GM12878 (cell line): ENCODE measurements at regions not wholly inside any gene's neighbourhood (a gene's known extent, or its start where the extent isn't known, plus 50 kb on each side); places are given as distances from the start of the nearest gene placed in this dataset.

Experiments used
- ATAC-seq: fragments of 200-7000 bp; cut with Tn5 transposase; 3 replicates; pipeline ENCODE4 v1.9.1; 2020; ENCODE audit warnings: mild to moderate bottlenecking, moderate library complexity
- BruUV-seq: library from RNA; stranded (reverse); fragments of 400-500 nt; replicated peaks from 2 replicates; lab custom pipeline; 2021; lab: Mats Ljungman, UMichigan
- CTCF ChIA-PET: fragments of 300-600 bp; sonication (Branson Sonifier 250); formaldehyde crosslinking; extraction: SDS; loops from one replicate; lab custom pipeline; 2021; ENCODE audit warnings: inconsistent platforms; lab: Yijun Ruan, JAX
- POLR2A ChIA-PET: fragments of 350-600 bp; formaldehyde crosslinking; extraction: SDS; loops from one replicate; lab custom pipeline; 2021; ENCODE audit warnings: inconsistent platforms; lab: Charles Lee
- RAD21 ChIA-PET: fragments of 300-600 bp; sonication (Branson Sonifier 250); formaldehyde crosslinking; loops from one replicate; lab custom pipeline; 2023; ENCODE audit warnings: antibody characterized with exemption; ENCODE audit not compliant: unreplicated experiment; lab: Charles Lee
- SMC1A ChIA-PET: fragments of 300-600 bp; sonication (Branson Sonifier 250); formaldehyde crosslinking; loops from one replicate; lab custom pipeline; 2023; ENCODE audit not compliant: unreplicated experiment, uncharacterized antibody; lab: Charles Lee
- DNase-seq: peaks from one replicate; pipeline ENCODE4 v3.0.0-alpha.2; 2011; ENCODE audit warnings: low read depth, low spot score
- FAIRE-seq: peaks from 3 replicates; lab custom pipeline; 2011; peaks lifted over from hg19 to GRCh38; lab: Jason Lieb, UNC
- H2AFZ ChIP-seq: 2 replicates; pipeline ENCODE4 v1.6.0; 2011; ENCODE audit warnings: low read depth, low read length, control low read depth; ENCODE audit not compliant: control insufficient read depth
- H3K27ac ChIP-seq: 2 replicates; pipeline ENCODE4 v1.5.1; 2011; ENCODE audit warnings: control low read depth; ENCODE audit not compliant: control insufficient read depth, insufficient read depth
- H3K27me3 ChIP-seq, 2 experiments: replicated peaks in 1 of 2; 2 replicates each; pipeline versions ENCODE4 v1.6.0 to v1.6.1; 2011; ENCODE audit warnings: low read length in 1 of 2; ENCODE audit not compliant: control insufficient read depth in 2 of 2, insufficient read depth in 2 of 2
- H3K36me3 ChIP-seq, 2 experiments: 2 replicates each; pipeline ENCODE4 v1.5.1; 2011; ENCODE audit warnings: low read length in 1 of 2; ENCODE audit not compliant: control insufficient read depth in 2 of 2, insufficient read depth in 2 of 2
- H3K4me1 ChIP-seq: 2 replicates; pipeline ENCODE4 v1.6.1; 2011; ENCODE audit warnings: mild to moderate bottlenecking, low read length, moderate library complexity, mixed read lengths; ENCODE audit not compliant: control insufficient read depth, insufficient read depth
- H3K4me2 ChIP-seq: 2 replicates; pipeline ENCODE4 v1.6.0; 2011; ENCODE audit warnings: control low read depth; ENCODE audit not compliant: control insufficient read depth, insufficient read depth
- H3K4me3 ChIP-seq: fragments of 200-600 bp; sonication (generic); 2 replicates; pipeline ENCODE4 v1.5.1; 2016
- H3K79me2 ChIP-seq: 2 replicates; pipeline ENCODE4 v1.6.0; 2011; ENCODE audit warnings: low read length; ENCODE audit not compliant: control insufficient read depth, insufficient read depth
- H3K9ac ChIP-seq: 2 replicates; pipeline ENCODE4 v1.8.0; 2011; ENCODE audit warnings: low read length, control low read depth, mixed read lengths; ENCODE audit not compliant: control insufficient read depth, insufficient read depth
- H3K9me3 ChIP-seq: replicated peaks from 3 replicates; pipeline ENCODE4 v1.5.1; 2011; ENCODE audit warnings: mild to moderate bottlenecking, low read length; ENCODE audit not compliant: control insufficient read depth, insufficient read depth
- H4K20me1 ChIP-seq: 2 replicates; pipeline ENCODE4 v1.6.0; 2011; ENCODE audit not compliant: control insufficient read depth, insufficient read depth
- BCLAF1 ChIP-seq: fragments of 450-650 bp; IDR thresholded peaks from 2 replicates; pipeline ENCODE4 v1.6.1; 2017; ENCODE audit warnings: antibody characterized with exemption, mild to moderate bottlenecking, moderate library complexity
- CEBPB ChIP-seq, 2 experiments: fragments of 150-350 bp in 1 of 2; IDR thresholded peaks; 2 replicates each; pipeline ENCODE4 v1.6.1; 2012 to 2014; ENCODE audit warnings: low read depth in 2 of 2, low read length in 2 of 2, borderline replicate concordance in 1 of 2, inconsistent platforms in 1 of 2
- CHD4 ChIP-seq: fragments of 200-600 bp; sonication (generic); IDR thresholded peaks from 2 replicates; pipeline ENCODE4 v1.6.1; 2016; ENCODE audit warnings: mild to moderate bottlenecking
- E2F8 ChIP-seq: fragments of 450-650 bp; IDR thresholded peaks from 2 replicates; pipeline ENCODE4 v1.6.1; 2018; ENCODE audit warnings: mild to moderate bottlenecking, low read depth, moderate library complexity; ENCODE audit not compliant: partially characterized antibody
- HDGF ChIP-seq: fragments of 450-650 bp; IDR thresholded peaks from 2 replicates; pipeline ENCODE4 v1.6.1; 2016; ENCODE audit warnings: antibody characterized with exemption
- KAT2A ChIP-seq: conservative IDR thresholded peaks from 2 replicates; pipeline ENCODE4 v1.6.1; 2011; ENCODE audit warnings: low read depth, low read length; ENCODE audit not compliant: control insufficient read depth
- KLF5 ChIP-seq: fragments of 450-650 bp; IDR thresholded peaks from 2 replicates; pipeline ENCODE4 v1.6.1; 2014; ENCODE audit warnings: mild to moderate bottlenecking; ENCODE audit not compliant: partially characterized antibody
- MAX ChIP-seq: IDR thresholded peaks from 2 replicates; pipeline ENCODE4 v1.6.1; 2012; ENCODE audit warnings: low read depth, low read length, improper control_type of control experiment
- MTA2 ChIP-seq: fragments of 450-650 bp; IDR thresholded peaks from 2 replicates; pipeline ENCODE4 v1.6.1; 2016; ENCODE audit warnings: low read depth, mild to moderate bottlenecking, moderate library complexity
- MYB ChIP-seq: fragments of 150-350 bp; IDR thresholded peaks from 2 replicates; pipeline ENCODE4 v1.6.1; 2014; ENCODE audit warnings: mild to moderate bottlenecking, low read depth, low read length, borderline replicate concordance
- NFYB ChIP-seq: IDR thresholded peaks from 2 replicates; pipeline ENCODE4 v1.6.1; 2011; ENCODE audit warnings: low read depth, mild to moderate bottlenecking, low read length, improper control_type of control experiment, moderate library complexity; ENCODE audit not compliant: insufficient read depth
- PAX8 ChIP-seq: fragments of 450-650 bp; IDR thresholded peaks from 2 replicates; pipeline ENCODE4 v1.6.1; 2017; ENCODE audit warnings: mild to moderate bottlenecking, moderate library complexity
- PML ChIP-seq: IDR thresholded peaks from 2 replicates; pipeline ENCODE4 v1.6.1; 2012; ENCODE audit warnings: low read length, inconsistent platforms
- POU2F2 ChIP-seq: IDR thresholded peaks from 3 replicates; pipeline ENCODE4 v1.6.1; 2011; ENCODE audit warnings: low read depth, mild to moderate bottlenecking, low read length, borderline replicate concordance
- RB1 ChIP-seq: fragments of 450-650 bp; formaldehyde crosslinking; IDR thresholded peaks from 2 replicates; pipeline ENCODE4 v1.6.1; 2017; ENCODE audit warnings: mild to moderate bottlenecking, borderline replicate concordance
- SMAD1 ChIP-seq: fragments of 450-650 bp; IDR thresholded peaks from 2 replicates; pipeline ENCODE4 v1.6.1; 2018; ENCODE audit warnings: mild to moderate bottlenecking, low read depth; ENCODE audit not compliant: partially characterized antibody
- SMC3 ChIP-seq: IDR thresholded peaks from 2 replicates; pipeline ENCODE4 v1.6.1; 2011; ENCODE audit warnings: low read length, improper control_type of control experiment, borderline replicate concordance
- ZNF207 ChIP-seq: fragments of 450-650 bp; IDR thresholded peaks from 2 replicates; pipeline ENCODE4 v1.6.1; 2014; ENCODE audit warnings: antibody characterized with exemption, mild to moderate bottlenecking, borderline replicate concordance
- WGBS: methylation state at CpG from one replicate; pipeline ENCODE4 v1.1.6; 2016; ENCODE audit warnings: low lambda C conversion rate; ENCODE audit not compliant: insufficient replicate concordance, insufficient coverage; ENCODE audit errors: missing lambda C conversion rate; 5-methylcytosine and 5-hydroxymethylcytosine counted together
- in situ Hi-C: fragments of 300-500 bp; cut with MboI; formaldehyde crosslinking; loops from 9 replicates; pipeline ENCODE4 v1.14.3; 2018; ENCODE audit warnings: mixed read lengths
- intact Hi-C: fragments of 100-400 bp; cut with micrococcal nuclease; formaldehyde crosslinking; loops from one replicate; pipeline ENCODE4 v1.14.2; 2022; ENCODE audit not compliant: unreplicated experiment

- POLR2A ChIA-PET, result no interaction called here
Measured at GRCh38 chr14:38611928-38612327, 356.0 kb upstream of the CLEC14A start.

GRCh38 chr14:38608244-38608643 is 352.4 kb upstream of the CLEC14A start:
- in situ Hi-C loops (no loop called here), intact Hi-C loops (no loop called here)
- no TSS peak for BruUV-seq
- Histone ChIP-seq H3K4me2 (no peak overlapping the region), H3K27me3 (no peaks in the 10 kb centered on the region), H3K9me3 (no peaks in the 10 kb centered on the region), H3K36me3 (no peaks in the 10 kb centered on the region), H3K79me2 (no peaks in the 10 kb centered on the region), H3K27ac (no peak overlapping the region), H2AFZ (no peak overlapping the region), H3K4me3 (no peak overlapping the region), H3K4me1 (no peaks in the 10 kb centered on the region), H4K20me1 (no peaks in the 10 kb centered on the region), H3K9ac (no peak overlapping the region)
- DNase-seq (no peak), ATAC-seq (no peak), FAIRE-seq (no peak)
- ChIA-PET RAD21 (no interaction called here), POLR2A (no interaction called here), CTCF (no interaction called here), SMC1A (no interaction called here)
- 0% methylated on average over 1 of the region's 1 CpG for WGBS
- no peak for TF ChIP-seq MYB
- TF ChIP-seq PAX8, result no peak
- TF ChIP-seq POU2F2, result no peak
- TF ChIP-seq CHD4, result no peak
- TF ChIP-seq KLF5, result no peak
- TF ChIP-seq RB1, result no peak
- TF ChIP-seq SMC3, result no peak
- no peak for TF ChIP-seq SMAD1
- no peak for TF ChIP-seq BCLAF1
- no peak for TF ChIP-seq MAX
- no peak for TF ChIP-seq E2F8

More at GRCh38 chr14:38611928-38612327, 356.0 kb upstream of the CLEC14A start:
- BruUV-seq, result no TSS peak
- no peaks in the 10 kb centered on the region for H3K27me3 ChIP-seq
- H3K4me1 ChIP-seq, result no peaks in the 10 kb centered on the region
- no peak for ATAC-seq
- intact Hi-C loops, result no loop called here
- no peak overlapping the region for H3K9ac ChIP-seq
- SMC1A ChIA-PET, result no interaction called here
- no peaks in the 10 kb centered on the region for H3K36me3 ChIP-seq
- no peaks in the 10 kb centered on the region for H3K9me3 ChIP-seq
- RAD21 ChIA-PET, result no interaction called here
- TF ChIP-seq HDGF (no peak), PML (no peak), NFYB (no peak), KAT2A (no peak), ZNF207 (no peak), CEBPB (IDR thresholded peaks at IDR 0.05; ENCODE audit: borderline replicate concordance in 1 of 2, low read depth in 2 of 2, low read length in 2 of 2) (no peak), MTA2 (no peak)
- H3K4me3 ChIP-seq, result no peak overlapping the region
- H3K4me2 ChIP-seq, result no peak overlapping the region
- no peaks in the 10 kb centered on the region for H4K20me1 ChIP-seq
- in situ Hi-C loops, result no loop called here
- no peak overlapping the region for H3K27ac ChIP-seq
- H3K79me2 ChIP-seq, result no peaks in the 10 kb centered on the region
- CTCF ChIA-PET, result no interaction called here
- FAIRE-seq, result no peak
- 26% methylated on average over 2 of the region's 2 CpGs for WGBS
- H2AFZ ChIP-seq, result no peak overlapping the region
- DNase-seq, result no peak
